Activated T-helper 2 cell treated with anti-CD3 and anti-CD28 coated beads, Interferon-gamma antibody, Interleukin-2, Interleukin-4, amounts not matched to agents 10 μg/mL and 5 μg/mL and 100 μg/mL, durations not matched to agents 14 hours and 24 hours and 36 hours (primary cell): ENCODE measurements at regions not wholly inside any gene's neighbourhood (a gene's known extent, or its start where the extent isn't known, plus 50 kb on each side); places are given as distances from the start of the nearest gene placed in this dataset.

Source experiments
- DNase-seq: peaks from one replicate; pipeline ENCODE4 v3.0.0; 2021; ENCODE audit warnings: low spot score
- H3K27ac Mint-ChIP-seq: one replicate; pipeline ENCODE4 v1.8.0; 2021; ENCODE audit warnings: mixed read lengths
- H3K27me3 Mint-ChIP-seq: one replicate; pipeline ENCODE4 v1.8.0; 2021; ENCODE audit warnings: low read depth, mixed read lengths
- H3K36me3 Mint-ChIP-seq: one replicate; pipeline ENCODE4 v1.8.0; 2021; ENCODE audit warnings: low read depth, mixed read lengths
- H3K4me1 Mint-ChIP-seq: one replicate; pipeline ENCODE4 v1.8.0; 2021; ENCODE audit warnings: low read depth, mixed read lengths
- H3K4me3 Mint-ChIP-seq: one replicate; pipeline ENCODE4 v1.8.0; 2021; ENCODE audit warnings: low read depth, mild to moderate bottlenecking, moderate library complexity, mixed read lengths
- H3K9me3 Mint-ChIP-seq: one replicate; pipeline ENCODE4 v1.8.0; 2021; ENCODE audit warnings: mixed read lengths
- intact Hi-C: fragments of 100-400 bp; cut with micrococcal nuclease; formaldehyde crosslinking; loops from one replicate; pipeline ENCODE4 v1.15.1; 2023

GRCh38 chr1:59029411-59030167 lies 245.7 kb upstream of the JUN start:
- no peak for DNase-seq
- peaks cover 13% of the 10 kb centered on the region for H3K36me3 Mint-ChIP-seq
- no peaks in the 10 kb centered on the region for H3K9me3 Mint-ChIP-seq
- intact Hi-C loops: loop anchor here (5.0 to 10.0 kb wide), 2 partner anchors 545 to 668 kb away; no protein-coding TSS in a partner anchor
- no peak overlapping the region for H3K27ac Mint-ChIP-seq
- no peaks in the 10 kb centered on the region for H3K4me1 Mint-ChIP-seq
- no peak overlapping the region for H3K4me3 Mint-ChIP-seq
- no peaks in the 10 kb centered on the region for H3K27me3 Mint-ChIP-seq

- H3K36me3 Mint-ChIP-seq: peaks cover under 1% of the 10 kb centered on the region
- H3K4me1 Mint-ChIP-seq: no peaks in the 10 kb centered on the region
- H3K27me3 Mint-ChIP-seq: no peaks in the 10 kb centered on the region
- no peak overlapping the region for H3K27ac Mint-ChIP-seq
- H3K9me3 Mint-ChIP-seq: no peaks in the 10 kb centered on the region
- intact Hi-C loops: no loop called here
- DNase-seq: no peak
- no peak overlapping the region for H3K4me3 Mint-ChIP-seq
Measured at GRCh38 chr1:59032228-59032627, 248.4 kb upstream of the JUN start.

GRCh38 chr1:59033761-59034160 lies 249.9 kb upstream of the JUN start:
- intact Hi-C loops: no loop called here
- H3K9me3 Mint-ChIP-seq: no peaks in the 10 kb centered on the region
- H3K27ac Mint-ChIP-seq: no peak overlapping the region
- H3K4me1 Mint-ChIP-seq: no peaks in the 10 kb centered on the region
- no peak for DNase-seq
- no peaks in the 10 kb centered on the region for H3K36me3 Mint-ChIP-seq
- H3K4me3 Mint-ChIP-seq: no peak overlapping the region
- no peaks in the 10 kb centered on the region for H3K27me3 Mint-ChIP-seq

- Mint-ChIP-seq H3K4me1 (no peaks in the 10 kb centered on the region), H3K27me3 (no peaks in the 10 kb centered on the region), H3K9me3 (no peaks in the 10 kb centered on the region), H3K36me3 (no peaks in the 10 kb centered on the region), H3K27ac (no peak overlapping the region), H3K4me3 (no peak overlapping the region)
- intact Hi-C loops: no loop called here
- no peak for DNase-seq
Measured at GRCh38 chr1:59034925-59035324, 251.1 kb upstream of the JUN start.

- Mint-ChIP-seq H3K4me3 (no peak overlapping the region), H3K27me3 (no peaks in the 10 kb centered on the region), H3K27ac (no peak overlapping the region), H3K36me3 (no peaks in the 10 kb centered on the region), H3K4me1 (peaks cover 24% of the 10 kb centered on the region), H3K9me3 (no peaks in the 10 kb centered on the region)
- DNase-seq: no peak
- intact Hi-C loops: no loop called here
Measured at GRCh38 chr1:59039551-59039950, 255.7 kb upstream of the JUN start.

- Mint-ChIP-seq H3K4me1 (peaks cover 33% of the 10 kb centered on the region), H3K9me3 (peaks cover 6% of the 10 kb centered on the region), H3K36me3 (peaks cover 7% of the 10 kb centered on the region), H3K27me3 (no peaks in the 10 kb centered on the region), H3K4me3 (no peak overlapping the region), H3K27ac (no peak overlapping the region)
- intact Hi-C loops: no loop called here
- no peak for DNase-seq
Measured at GRCh38 chr1:59040486-59040885, 256.4 kb upstream of the FGGY start.

GRCh38 chr1:59041646-59042277 lies 255.1 kb upstream of the FGGY start:
- Mint-ChIP-seq H3K9me3 (peaks cover 8% of the 10 kb centered on the region), H3K4me3 (no peak overlapping the region), H3K36me3 (peaks cover 9% of the 10 kb centered on the region), H3K27me3 (no peaks in the 10 kb centered on the region), H3K27ac (no peak overlapping the region), H3K4me1 (peaks cover 46% of the 10 kb centered on the region)
- no peak for DNase-seq
- intact Hi-C loops: no loop called here

GRCh38 chr1:59043796-59044195 lies 253.1 kb upstream of the FGGY start:
- Mint-ChIP-seq H3K9me3 (peaks cover 8% of the 10 kb centered on the region), H3K4me3 (no peak overlapping the region), H3K27ac (no peak overlapping the region), H3K4me1 (peaks cover 59% of the 10 kb centered on the region), H3K27me3 (no peaks in the 10 kb centered on the region), H3K36me3 (peaks cover 14% of the 10 kb centered on the region)
- DNase-seq: no peak
- intact Hi-C loops: no loop called here

GRCh38 chr1:59044535-59045121 lies 252.3 kb upstream of the FGGY start:
- DNase-seq: no peak
- Mint-ChIP-seq H3K9me3 (peaks cover 8% of the 10 kb centered on the region), H3K4me1 (peaks cover 64% of the 10 kb centered on the region), H3K36me3 (peaks cover 14% of the 10 kb centered on the region), H3K4me3 (peak overlapping the region; percentile 11), H3K27ac (peak overlapping the region; percentile 66), H3K27me3 (no peaks in the 10 kb centered on the region)
- intact Hi-C loops: loop anchor here (5.0 kb wide), 2 partner anchors 187 to 262 kb away; partner anchors contain the start of gene JUN

GRCh38 chr1:59045137-59045536 lies 251.8 kb upstream of the FGGY start:
- intact Hi-C loops: loop anchor here (5.0 kb wide), 2 partner anchors 188 to 263 kb away; partner anchors contain the start of gene JUN
- Mint-ChIP-seq H3K9me3 (peaks cover 8% of the 10 kb centered on the region), H3K27me3 (no peaks in the 10 kb centered on the region), H3K36me3 (peaks cover 14% of the 10 kb centered on the region), H3K27ac (peak overlapping the region; percentile 66), H3K4me1 (peaks cover 64% of the 10 kb centered on the region), H3K4me3 (peak overlapping the region; percentile 11)
- no peak for DNase-seq

- DNase-seq: no peak
- Mint-ChIP-seq H3K27me3 (no peaks in the 10 kb centered on the region), H3K4me3 (peak overlapping the region; percentile 4), H3K27ac (peak overlapping the region; percentile 66), H3K36me3 (peaks cover 14% of the 10 kb centered on the region), H3K4me1 (peaks cover 63% of the 10 kb centered on the region), H3K9me3 (peaks cover 8% of the 10 kb centered on the region)
- intact Hi-C loops: loop anchor here (1.0 to 5.0 kb wide), 4 partner anchors 19 to 263 kb away; partner anchors contain the start of genes FGGY and JUN
Measured at GRCh38 chr1:59045636-59046035, 251.3 kb upstream of the FGGY start.

GRCh38 chr1:59046134-59046533 lies 250.8 kb upstream of the FGGY start:
- H3K9me3 Mint-ChIP-seq: peaks cover 8% of the 10 kb centered on the region
- intact Hi-C loops: loop anchor here (1.0 to 5.0 kb wide), 4 partner anchors 20 to 264 kb away; partner anchors contain the start of genes FGGY and JUN
- DNase-seq: no peak
- no peak overlapping the region for H3K4me3 Mint-ChIP-seq
- H3K27ac Mint-ChIP-seq: peak overlapping the region; percentile 90
- H3K4me1 Mint-ChIP-seq: peaks cover 58% of the 10 kb centered on the region
- no peaks in the 10 kb centered on the region for H3K27me3 Mint-ChIP-seq
- peaks cover 14% of the 10 kb centered on the region for H3K36me3 Mint-ChIP-seq

GRCh38 chr1:59046730-59047157 lies 250.2 kb upstream of the FGGY start:
- intact Hi-C loops: loop anchor here (1.0 to 5.0 kb wide), 4 partner anchors 20 to 264 kb away; partner anchors contain the start of genes FGGY and JUN
- DNase-seq: peak; percentile 40
- Mint-ChIP-seq H3K27me3 (no peaks in the 10 kb centered on the region), H3K9me3 (peaks cover 8% of the 10 kb centered on the region), H3K4me1 (peaks cover 52% of the 10 kb centered on the region), H3K36me3 (peaks cover 14% of the 10 kb centered on the region), H3K27ac (peak overlapping the region; percentile 90), H3K4me3 (peak overlapping the region; percentile 40)
